ENCODE measurements at regions not wholly inside any gene's neighbourhood (a gene's known extent, or its start where the extent isn't known, plus 50 kb on each side); places are given as distances from the start of the nearest gene placed in this dataset.

- TF ChIP-seq CTCF (IDR thresholded peaks at IDR 0.05) = no peak
- TF ChIP-seq POLR2AphosphoS5 (IDR thresholded peaks at IDR 0.05) = no peak
Measured at GRCh38 chr14:30317729-30318128, 241.2 kb upstream of the G2E3 start.

All from breast epithelium (tissue), 3 donors.